Head of caudate nucleus (tissue), 42 donors: ENCODE measurements at regions not wholly inside any gene's neighbourhood (a gene's known extent, or its start where the extent isn't known, plus 50 kb on each side); places are given as distances from the start of the nearest gene placed in this dataset.
"Not testable (repeated sequence)": the region's sequence is repeated elsewhere in the genome, so short reads cannot be mapped to it uniquely, and the experiment has no call there.

Experiments used
- DNase-seq, 42 donors: peaks; one replicate each; pipeline versions ENCODE4 v3.0.0 to v3.0.0-alpha.2; 2020 to 2021; ENCODE audit warnings: mixed read lengths in 7 of 42
- intact Hi-C: fragments of 100-400 bp; cut with DNase I; formaldehyde crosslinking; loops from one replicate; pipeline ENCODE4 v1.15.0; 2022

DNA sequence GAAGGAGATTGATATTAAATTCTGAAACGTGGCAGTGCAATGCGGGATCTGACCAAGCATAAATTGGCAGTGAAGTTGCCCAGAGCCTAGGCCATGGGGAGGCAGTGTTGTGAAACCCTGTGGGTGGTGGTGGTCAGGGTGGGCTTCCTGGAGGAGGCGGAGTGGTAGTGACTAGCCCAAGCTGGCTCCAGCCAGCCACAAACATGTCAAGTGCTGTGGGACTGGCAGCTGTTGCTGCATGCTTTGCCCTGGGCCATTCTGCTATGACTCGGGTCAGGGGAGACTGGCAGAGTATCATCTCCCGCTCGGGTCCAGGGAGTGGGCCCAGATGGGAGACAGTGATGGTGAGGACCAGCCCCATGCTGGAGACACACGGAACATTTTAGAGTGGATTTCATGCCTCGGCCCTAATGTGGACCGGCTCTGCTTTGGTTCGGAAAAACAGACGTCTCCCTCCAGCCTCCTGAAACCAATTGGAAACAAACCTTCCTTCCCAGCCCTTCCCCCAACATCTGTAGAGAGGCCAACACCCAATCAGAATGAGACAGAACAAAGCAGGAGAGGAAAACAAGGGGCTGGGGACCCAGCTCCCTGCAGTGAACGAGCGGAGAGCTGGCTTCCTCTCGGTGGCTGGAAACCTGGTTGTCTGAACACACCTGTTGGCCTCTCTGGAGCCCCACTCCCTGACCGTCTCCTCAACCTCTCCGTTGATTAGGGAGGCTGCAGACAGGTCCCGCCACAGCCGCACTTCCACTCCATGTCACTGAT is 58.2 kb downstream of the TMEM270 start:
- intact Hi-C loops = no loop called here
- peak in 2 of 42 donors; percentile 26 to 27 for DNase-seq

DNA sequence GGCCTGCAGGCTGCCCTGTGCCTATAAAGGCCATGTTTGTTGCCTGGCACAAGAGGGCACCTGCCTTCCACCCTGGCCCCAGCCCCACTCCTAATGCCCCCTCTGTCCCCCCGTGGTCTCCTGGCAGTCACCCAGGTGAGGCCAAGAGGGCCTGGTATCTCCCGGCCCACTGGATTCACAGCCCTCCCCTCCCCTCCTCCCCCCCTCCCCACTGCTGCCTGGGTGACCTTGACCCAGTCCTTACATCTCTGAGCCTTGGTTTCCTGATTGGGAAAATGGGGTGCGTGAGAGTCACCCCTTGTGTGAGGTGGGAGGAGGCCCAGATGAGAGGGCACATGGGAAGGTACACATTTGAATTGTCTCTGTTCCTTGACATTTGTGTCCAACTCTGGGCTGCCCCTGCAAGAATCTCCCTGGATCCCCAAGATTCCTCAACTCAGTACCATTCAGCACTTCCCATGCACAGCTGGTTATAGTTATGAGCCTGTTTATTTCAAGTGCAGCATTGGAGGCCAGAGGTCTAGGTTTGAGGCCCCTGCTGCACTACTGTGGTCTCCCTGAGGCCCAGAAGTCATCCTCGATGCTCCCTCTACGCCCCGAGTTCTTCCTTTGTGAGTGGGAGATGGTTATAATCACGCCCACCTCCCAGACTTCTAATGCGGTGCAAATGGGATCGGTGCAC is 58.9 kb downstream of the TMEM270 start:
- DNase-seq = peak in 1 of 42 donors; percentile 21
- intact Hi-C loops = no loop called here

DNA sequence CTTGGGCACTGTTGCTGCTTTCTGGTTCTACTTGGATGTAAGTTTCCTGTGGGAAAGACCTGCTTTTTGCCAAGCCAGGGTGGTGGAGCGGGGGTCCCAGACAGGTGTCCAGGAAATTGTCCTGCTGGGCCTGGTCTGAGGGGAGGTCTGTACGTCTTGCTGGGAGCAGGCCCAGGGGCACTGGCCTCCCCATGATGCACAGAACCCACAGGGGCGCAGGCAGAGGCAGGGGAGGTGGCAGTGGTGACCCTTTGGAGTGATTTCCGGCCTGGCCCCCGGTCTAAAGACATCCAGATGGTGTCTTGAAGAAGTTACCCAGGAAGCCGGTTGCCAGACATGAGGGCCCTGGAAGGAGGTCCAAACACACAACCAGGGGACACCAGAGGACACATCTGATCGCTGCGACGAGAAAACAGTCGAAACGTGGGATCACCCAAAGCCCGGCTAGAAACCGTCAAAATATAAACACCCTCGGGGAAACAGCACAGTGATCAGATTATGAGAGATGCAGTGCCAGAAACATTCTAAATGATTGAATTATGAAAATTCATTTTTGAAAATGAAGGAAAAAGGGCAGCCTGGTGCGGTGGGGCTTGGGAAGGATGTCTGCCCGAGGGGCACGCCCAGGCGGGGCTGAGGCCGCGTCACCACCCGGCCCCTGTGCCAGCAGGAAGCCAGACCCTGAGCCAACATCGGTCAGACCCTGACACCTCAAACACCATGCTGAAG is 59.6 kb downstream of the TMEM270 start:
- peak in 1 of 42 donors; percentile 33 for DNase-seq
- intact Hi-C loops = no loop called here

DNA sequence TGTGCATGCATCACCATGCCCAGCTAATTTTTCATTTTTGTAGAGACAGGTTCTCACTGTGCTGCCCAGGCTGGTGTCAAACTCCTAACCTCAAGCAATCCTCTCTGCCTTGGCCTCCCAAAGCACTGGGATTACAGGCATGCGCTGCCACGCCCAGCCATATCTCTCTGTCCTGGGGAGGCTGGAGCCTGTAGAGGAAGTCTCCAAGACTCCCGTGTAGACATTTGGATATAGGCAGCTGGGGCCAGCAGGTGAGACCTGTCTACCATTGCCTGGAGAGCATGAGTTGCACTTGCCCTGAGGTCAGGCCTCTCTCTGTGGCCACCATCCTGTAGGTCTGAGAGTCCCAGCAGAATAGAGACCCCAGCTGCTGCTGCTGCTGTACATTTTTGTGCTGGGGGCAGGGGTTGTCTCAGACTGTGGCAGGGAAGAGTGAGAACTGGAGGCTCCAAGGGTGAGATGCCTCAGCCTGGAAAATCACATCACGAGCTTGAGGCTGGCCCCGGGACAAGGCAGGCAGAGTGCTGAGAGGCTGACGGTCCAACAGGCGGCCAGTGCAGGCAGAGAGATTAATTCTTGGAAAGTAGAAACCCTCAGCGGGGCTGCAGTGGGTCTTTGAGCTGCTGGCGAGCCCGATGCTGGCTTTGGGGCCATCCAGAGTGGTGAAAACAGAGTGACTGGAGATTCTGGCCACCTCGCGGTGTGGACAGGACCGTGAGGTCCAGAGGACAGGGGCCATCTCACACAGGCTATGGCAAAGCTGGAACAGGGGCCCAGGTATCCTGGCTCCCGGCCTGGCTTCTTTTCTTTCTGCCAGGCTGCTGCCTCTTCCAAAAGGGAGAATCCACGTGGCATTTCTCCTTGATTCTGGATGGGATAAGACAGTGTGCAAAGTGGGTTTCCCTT is 60.9 kb downstream of the TMEM270 start:
- DNase-seq = peak in 4 of 42 donors; percentile 13 to 38 (median 32)

DNA sequence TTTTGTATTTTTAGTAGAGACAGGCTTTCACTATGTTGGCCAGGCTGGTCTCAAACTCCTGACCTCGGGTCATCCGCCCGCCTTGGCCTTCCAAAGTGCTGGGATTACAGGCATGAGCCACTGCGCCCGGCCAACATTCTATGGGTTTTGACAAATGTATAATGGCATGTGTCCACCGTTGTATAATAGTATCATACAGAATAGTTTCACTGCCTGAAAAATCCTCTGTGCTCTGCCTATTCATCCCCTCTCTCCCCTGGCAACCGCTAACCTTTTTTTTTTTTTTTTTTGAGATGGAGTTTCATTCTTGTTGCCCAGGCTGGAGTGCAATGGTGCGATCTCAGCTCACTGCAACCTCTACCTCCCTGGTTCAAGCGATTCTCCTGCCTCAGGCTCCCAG is 67.7 kb downstream of the TMEM270 start:
- DNase-seq, intact Hi-C loops: not testable (repeated sequence)

More for the DNA sequence above, 60.9 kb downstream of the TMEM270 start:
- intact Hi-C loops = no loop called here

DNA sequence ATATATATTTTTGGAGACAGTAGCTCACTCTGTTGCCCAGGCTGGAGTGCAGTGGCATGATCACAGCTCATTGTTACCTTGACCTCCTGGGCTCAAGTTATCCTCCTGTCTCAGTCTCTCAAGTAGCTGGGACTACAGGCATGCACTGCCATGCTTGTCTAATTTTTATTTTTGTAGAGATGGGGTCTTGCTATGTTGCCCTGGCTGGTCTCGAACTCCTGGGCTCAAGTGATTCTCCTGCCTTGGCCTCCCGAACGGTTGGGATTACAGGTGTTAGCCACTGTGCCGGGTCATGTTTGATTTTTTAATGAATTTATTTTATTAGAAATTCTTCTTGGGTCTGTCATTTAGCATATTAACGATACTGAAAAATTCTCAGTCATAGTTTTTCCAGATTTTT is 70.5 kb downstream of the TMEM270 start:
- DNase-seq = no peak
- intact Hi-C loops = no loop called here

DNA sequence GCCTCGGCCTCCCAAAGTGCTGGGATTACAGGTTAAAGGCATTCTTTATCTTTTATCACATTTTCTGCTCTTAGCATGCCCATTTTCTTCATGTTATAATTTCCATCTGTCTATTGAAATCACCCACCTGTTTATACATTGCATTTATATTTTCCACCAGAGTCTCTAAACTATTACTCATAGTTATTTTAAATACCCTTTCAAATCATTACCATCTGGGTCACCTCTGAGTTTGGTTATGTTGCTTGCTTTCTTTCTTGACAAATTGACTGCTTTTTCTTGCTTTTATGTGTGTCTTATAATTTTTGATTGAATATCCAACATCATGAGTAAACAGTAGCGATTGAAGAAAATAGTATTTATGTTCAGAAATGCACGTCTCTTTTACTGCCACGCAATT is 71.4 kb downstream of the TMEM270 start:
- DNase-seq = no peak
- intact Hi-C loops = no loop called here

DNA sequence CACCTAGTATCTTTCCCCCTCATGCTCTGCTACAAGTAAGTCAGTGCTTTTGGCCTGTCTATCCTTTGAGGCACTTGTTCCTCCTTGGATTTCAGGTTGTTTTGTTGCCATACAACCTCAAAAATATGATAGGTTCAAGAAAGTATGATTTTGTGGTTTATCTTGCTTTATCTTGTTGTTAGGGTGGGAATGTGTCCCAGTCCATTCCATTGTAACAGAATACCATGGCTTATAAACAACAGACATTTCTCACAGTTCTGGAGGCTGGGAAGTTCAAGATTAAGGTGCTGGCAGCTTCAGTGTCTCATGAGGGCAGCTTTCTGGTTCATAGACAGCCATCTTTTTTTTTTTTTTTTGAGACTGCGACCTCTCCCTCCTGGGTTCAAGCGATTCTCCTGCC is 72.1 kb downstream of the TMEM270 start:
- intact Hi-C loops = no loop called here
- no peak for DNase-seq

DNA sequence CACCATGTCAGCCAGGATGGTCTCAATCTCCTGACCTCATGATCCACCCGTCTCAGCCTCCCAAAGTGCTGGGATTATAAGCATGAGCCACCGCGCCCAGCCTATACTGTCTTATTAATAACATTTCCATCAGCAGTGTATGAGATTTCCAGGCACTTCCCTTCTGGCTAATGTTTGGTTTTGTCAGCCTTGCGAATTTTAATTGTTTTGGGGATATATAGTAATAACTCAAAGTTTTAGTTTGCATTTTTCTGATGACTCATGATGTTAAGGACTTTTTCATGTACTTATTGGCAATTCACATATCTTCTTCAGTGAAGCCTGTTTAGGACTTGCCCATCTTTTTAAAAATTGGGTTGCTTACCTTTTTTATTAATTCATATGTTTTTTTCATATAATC is 76.0 kb downstream of the TMEM270 start:
- no peak for DNase-seq
- intact Hi-C loops = no loop called here

DNA sequence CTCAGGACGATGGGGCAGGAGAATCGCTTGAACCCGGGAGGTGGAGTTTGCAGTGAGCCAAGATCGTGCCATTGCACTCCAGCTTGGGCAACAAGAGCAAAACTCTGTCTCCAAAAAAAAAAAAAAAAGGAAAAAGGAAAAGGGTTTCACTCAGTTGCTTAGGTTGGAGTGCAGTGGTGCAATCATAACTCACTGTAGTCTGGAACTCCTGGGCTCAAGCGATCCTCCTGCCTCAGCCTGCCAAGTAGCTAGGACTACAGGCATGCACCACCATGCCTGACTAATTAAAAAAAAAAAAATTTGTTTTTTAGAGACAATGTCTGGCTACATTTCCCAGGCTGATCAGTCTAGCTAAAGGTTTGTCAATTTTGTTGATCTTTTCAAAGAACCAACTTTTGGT is 76.7 kb downstream of the TMEM270 start:
- intact Hi-C loops = not testable (repeated sequence)

DNA sequence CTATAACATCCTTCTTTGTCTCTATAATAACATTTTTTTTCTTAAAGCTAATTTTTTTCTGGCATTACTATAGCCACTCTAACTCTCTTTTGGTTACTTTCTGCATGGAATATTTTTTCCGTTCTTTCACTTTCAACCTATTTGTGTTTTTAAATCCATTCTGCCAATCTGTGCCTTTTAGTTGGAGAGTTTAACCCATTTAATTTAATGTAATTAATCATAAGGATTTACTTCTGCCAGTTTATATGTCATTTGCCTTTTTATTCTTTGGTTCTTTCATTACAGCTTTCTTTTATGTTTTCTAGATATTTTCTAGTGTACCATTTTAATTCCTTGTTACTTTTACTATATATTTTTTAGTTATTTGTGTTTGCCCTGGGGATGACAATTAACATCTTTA is 78.6 kb downstream of the TMEM270 start:
- no peak for DNase-seq
- intact Hi-C loops = no loop called here

More for the DNA sequence above, 76.7 kb downstream of the TMEM270 start:
- DNase-seq = not testable (repeated sequence)

DNA sequence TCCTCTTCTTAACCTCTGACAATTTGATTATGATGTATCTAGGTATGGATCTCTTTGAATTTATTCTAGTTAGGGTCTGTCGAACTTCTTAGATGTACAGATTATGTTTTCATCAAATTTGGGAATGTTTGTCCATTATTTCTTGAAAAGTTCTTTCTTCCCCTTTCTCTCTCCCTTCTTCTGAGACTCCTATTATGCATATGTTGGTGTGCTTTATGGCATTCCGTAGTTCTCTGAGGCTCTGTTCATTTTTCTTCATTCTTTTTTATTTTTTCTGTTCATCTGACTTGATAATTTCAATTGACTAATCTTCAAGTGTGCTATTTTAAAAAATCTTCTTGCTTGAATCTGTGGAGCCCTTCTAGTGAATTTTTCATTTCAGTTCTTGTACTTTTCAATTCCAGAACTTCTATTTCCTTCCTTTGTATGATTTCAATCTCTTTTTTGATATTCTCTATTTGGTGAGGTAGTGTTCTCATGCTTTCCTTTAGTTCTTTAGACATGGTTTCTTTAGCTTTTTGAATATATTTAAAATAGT is 79.8 kb downstream of the TMEM270 start:
- intact Hi-C loops = no loop called here
- no peak for DNase-seq

DNA sequence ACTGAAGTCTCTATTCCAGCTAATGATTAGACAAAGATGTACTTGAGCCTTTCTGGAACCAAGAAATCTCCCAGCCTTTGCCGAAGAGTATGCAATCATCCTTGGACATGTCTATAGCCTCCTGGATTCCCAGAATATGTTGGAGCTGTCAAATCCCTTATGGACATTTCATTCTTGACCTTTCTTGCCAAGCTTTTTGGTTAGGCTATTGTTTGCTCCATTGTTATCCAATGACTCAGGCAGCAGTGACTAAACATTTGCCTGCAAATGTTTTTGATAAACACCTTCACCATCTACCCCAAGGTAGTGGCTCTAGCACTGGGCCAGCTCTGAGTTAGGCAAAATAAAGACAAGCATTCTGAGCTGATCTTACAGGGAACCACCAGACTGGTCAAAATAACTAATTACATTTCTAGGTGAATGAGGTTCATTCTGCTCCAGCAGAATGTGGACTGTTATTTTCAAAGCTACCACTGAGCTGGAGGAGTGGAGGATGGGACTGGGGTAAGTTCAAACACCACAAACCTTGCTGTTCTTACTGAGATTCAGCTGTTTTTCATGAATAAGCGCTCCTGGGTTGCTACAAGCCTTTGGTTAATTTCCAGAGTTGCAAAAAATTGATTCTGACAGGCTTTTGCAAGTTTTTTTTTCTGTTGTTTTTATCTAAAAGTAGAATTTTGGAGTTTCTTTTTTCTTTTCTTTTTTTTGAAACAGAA is 81.0 kb downstream of the TMEM270 start:
- intact Hi-C loops = no loop called here

DNA sequence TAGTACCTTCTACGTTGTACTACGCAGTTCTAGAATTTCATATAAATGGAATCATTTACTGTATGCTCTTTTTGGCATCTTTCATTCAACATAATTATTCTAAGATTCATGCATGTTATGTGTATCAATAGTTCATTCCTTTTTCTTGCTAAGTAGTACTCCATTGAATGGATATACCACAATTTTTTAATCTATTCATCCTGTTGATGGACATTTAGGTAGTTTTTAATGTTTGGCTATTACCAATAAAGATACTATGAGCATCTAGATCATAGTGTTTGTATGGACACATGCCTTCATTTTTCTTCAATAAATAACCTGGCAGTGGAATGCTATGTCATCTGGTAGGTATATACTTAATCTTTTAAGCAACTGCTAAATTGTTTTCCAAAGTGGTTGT is 83.0 kb upstream of the ELN start:
- DNase-seq = no peak
- intact Hi-C loops = no loop called here

More for the DNA sequence above, 81.0 kb downstream of the TMEM270 start:
- DNase-seq = no peak

DNA sequence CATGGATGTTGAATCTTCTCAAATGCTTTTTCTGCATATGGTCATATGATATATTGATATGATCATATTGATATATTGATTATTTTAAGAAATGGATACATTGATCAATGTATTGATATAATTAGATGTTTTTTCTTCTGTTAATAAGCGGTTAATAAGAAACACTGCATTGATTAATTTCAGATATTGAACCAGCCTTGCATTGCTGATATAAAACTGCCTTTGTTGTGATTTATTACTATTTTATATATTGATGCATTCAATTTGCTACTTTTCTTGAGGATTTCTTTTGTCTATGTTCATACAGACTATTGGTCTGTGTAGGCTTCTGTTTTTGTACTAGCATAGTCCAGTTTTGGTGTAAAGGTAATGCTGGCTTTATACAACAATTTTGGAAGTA is 79.7 kb upstream of the ELN start:
- intact Hi-C loops = no loop called here
- DNase-seq = no peak

DNA sequence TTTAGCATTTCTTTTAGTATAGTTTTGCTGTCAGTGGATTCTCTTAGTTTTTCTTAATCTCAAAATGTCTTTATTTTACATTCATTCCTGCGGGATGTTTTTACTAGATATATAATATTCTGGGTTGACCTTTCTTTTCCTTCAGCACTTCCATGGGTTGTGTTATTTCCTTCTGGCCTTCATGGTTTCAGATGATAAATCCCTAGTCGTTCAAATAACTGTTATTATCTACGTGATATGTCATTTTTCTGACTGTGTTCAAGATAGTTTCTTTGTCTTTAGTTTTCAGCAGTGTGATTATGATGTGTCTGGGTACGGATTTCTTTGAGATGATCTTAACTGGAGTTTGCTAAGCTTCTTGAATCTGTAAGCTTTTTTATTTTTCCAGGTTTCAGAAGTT is 75.7 kb upstream of the ELN start:
- intact Hi-C loops = no loop called here
- DNase-seq = no peak

DNA sequence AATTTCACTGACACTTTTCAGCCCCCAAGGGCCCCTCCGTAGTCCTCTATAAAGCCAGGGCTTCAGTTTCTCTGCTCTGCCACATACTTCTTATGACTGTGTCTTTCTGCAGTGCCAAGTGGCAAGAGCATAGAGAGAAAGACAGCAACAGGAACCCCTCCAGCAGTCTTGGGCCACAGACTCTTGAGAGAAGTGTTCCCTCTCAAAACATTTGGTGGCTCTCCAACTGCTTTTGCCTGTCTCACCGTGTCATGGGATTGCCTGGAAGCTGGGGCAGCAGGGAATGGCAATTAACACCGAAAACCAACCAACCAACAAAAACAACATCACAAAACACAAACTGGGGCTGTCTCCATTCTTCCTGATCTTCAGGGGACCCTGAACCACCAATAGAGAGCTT is 73.8 kb upstream of the ELN start:
- DNase-seq = peak in 12 of 42 donors; percentile 9 to 73 (median 40)
- intact Hi-C loops = no loop called here

DNA sequence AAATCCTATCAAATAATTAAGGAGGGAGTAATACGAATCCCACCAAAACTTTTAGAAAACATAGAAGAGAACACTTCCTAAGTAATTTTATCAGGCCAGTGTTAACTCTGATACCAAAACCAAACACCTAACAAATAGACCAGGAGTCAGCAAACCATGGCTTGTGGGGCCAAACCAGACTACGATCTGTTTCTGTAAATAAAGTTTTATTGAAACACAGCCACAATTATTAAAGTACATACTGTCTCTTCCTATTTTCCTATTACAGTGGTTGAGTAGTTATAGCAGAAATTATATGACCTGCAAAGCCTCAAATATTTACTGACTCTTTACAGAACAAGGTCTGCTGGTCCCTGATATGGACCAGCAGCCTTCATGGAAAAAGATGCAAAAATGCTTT is 73.1 kb upstream of the ELN start:
- intact Hi-C loops = no loop called here

More for the DNA sequence above, 73.1 kb upstream of the ELN start:
- no peak for DNase-seq
